GM12878 (cell line): ENCODE measurements at regions not wholly inside any gene's neighbourhood (a gene's known extent, or its start where the extent isn't known, plus 50 kb on each side); places are given as distances from the start of the nearest gene placed in this dataset.

Experiments
- ATAC-seq: fragments of 200-7000 bp; cut with Tn5 transposase; 3 replicates; pipeline ENCODE4 v1.9.1; 2020; ENCODE audit warnings: mild to moderate bottlenecking, moderate library complexity
- BruUV-seq: library from RNA; stranded (reverse); fragments of 400-500 nt; replicated peaks from 2 replicates; lab custom pipeline; 2021; lab: Mats Ljungman, UMichigan
- CTCF ChIA-PET: fragments of 300-600 bp; sonication (Branson Sonifier 250); formaldehyde crosslinking; extraction: SDS; loops from one replicate; lab custom pipeline; 2021; ENCODE audit warnings: inconsistent platforms; lab: Yijun Ruan, JAX
- POLR2A ChIA-PET: fragments of 350-600 bp; formaldehyde crosslinking; extraction: SDS; loops from one replicate; lab custom pipeline; 2021; ENCODE audit warnings: inconsistent platforms; lab: Charles Lee
- RAD21 ChIA-PET: fragments of 300-600 bp; sonication (Branson Sonifier 250); formaldehyde crosslinking; loops from one replicate; lab custom pipeline; 2023; ENCODE audit warnings: antibody characterized with exemption; ENCODE audit not compliant: unreplicated experiment; lab: Charles Lee
- SMC1A ChIA-PET: fragments of 300-600 bp; sonication (Branson Sonifier 250); formaldehyde crosslinking; loops from one replicate; lab custom pipeline; 2023; ENCODE audit not compliant: unreplicated experiment, uncharacterized antibody; lab: Charles Lee
- DNase-seq: peaks from one replicate; pipeline ENCODE4 v3.0.0-alpha.2; 2011; ENCODE audit warnings: low read depth, low spot score
- FAIRE-seq: peaks from 3 replicates; lab custom pipeline; 2011; peaks lifted over from hg19 to GRCh38; lab: Jason Lieb, UNC
- H2AFZ ChIP-seq: 2 replicates; pipeline ENCODE4 v1.6.0; 2011; ENCODE audit warnings: low read depth, low read length, control low read depth; ENCODE audit not compliant: control insufficient read depth
- H3K27ac ChIP-seq: 2 replicates; pipeline ENCODE4 v1.5.1; 2011; ENCODE audit warnings: control low read depth; ENCODE audit not compliant: control insufficient read depth, insufficient read depth
- H3K27me3 ChIP-seq, 2 experiments: replicated peaks in 1 of 2; 2 replicates each; pipeline versions ENCODE4 v1.6.0 to v1.6.1; 2011; ENCODE audit warnings: low read length in 1 of 2; ENCODE audit not compliant: control insufficient read depth in 2 of 2, insufficient read depth in 2 of 2
- H3K36me3 ChIP-seq, 2 experiments: 2 replicates each; pipeline ENCODE4 v1.5.1; 2011; ENCODE audit warnings: low read length in 1 of 2; ENCODE audit not compliant: control insufficient read depth in 2 of 2, insufficient read depth in 2 of 2
- H3K4me1 ChIP-seq: 2 replicates; pipeline ENCODE4 v1.6.1; 2011; ENCODE audit warnings: mild to moderate bottlenecking, low read length, moderate library complexity, mixed read lengths; ENCODE audit not compliant: control insufficient read depth, insufficient read depth
- H3K4me2 ChIP-seq: 2 replicates; pipeline ENCODE4 v1.6.0; 2011; ENCODE audit warnings: control low read depth; ENCODE audit not compliant: control insufficient read depth, insufficient read depth
- H3K4me3 ChIP-seq: fragments of 200-600 bp; sonication (generic); 2 replicates; pipeline ENCODE4 v1.5.1; 2016
- H3K79me2 ChIP-seq: 2 replicates; pipeline ENCODE4 v1.6.0; 2011; ENCODE audit warnings: low read length; ENCODE audit not compliant: control insufficient read depth, insufficient read depth
- H3K9ac ChIP-seq: 2 replicates; pipeline ENCODE4 v1.8.0; 2011; ENCODE audit warnings: low read length, control low read depth, mixed read lengths; ENCODE audit not compliant: control insufficient read depth, insufficient read depth
- H3K9me3 ChIP-seq: replicated peaks from 3 replicates; pipeline ENCODE4 v1.5.1; 2011; ENCODE audit warnings: mild to moderate bottlenecking, low read length; ENCODE audit not compliant: control insufficient read depth, insufficient read depth
- H4K20me1 ChIP-seq: 2 replicates; pipeline ENCODE4 v1.6.0; 2011; ENCODE audit not compliant: control insufficient read depth, insufficient read depth
- ESRRA ChIP-seq: IDR thresholded peaks from 2 replicates; pipeline ENCODE4 v1.6.1; 2012; ENCODE audit warnings: mild to moderate bottlenecking, low read length, improper control_type of control experiment
- FOXM1 ChIP-seq: IDR thresholded peaks from 2 replicates; pipeline ENCODE4 v1.6.1; 2012; ENCODE audit warnings: low read depth, mild to moderate bottlenecking, inconsistent platforms, low read length, moderate library complexity
- HDAC6 ChIP-seq: fragments of 200-600 bp; sonication (generic); IDR thresholded peaks from one replicate; pipeline ENCODE4 v1.8.0; 2017; ENCODE audit warnings: antibody characterized with exemption; ENCODE audit not compliant: unreplicated experiment
- SMARCA5 ChIP-seq: fragments of 450-650 bp; IDR thresholded peaks from 2 replicates; pipeline ENCODE4 v1.6.1; 2017; ENCODE audit warnings: mild to moderate bottlenecking
- WGBS: methylation state at CpG from one replicate; pipeline ENCODE4 v1.1.6; 2016; ENCODE audit warnings: low lambda C conversion rate; ENCODE audit not compliant: insufficient replicate concordance, insufficient coverage; ENCODE audit errors: missing lambda C conversion rate; 5-methylcytosine and 5-hydroxymethylcytosine counted together
- in situ Hi-C: fragments of 300-500 bp; cut with MboI; formaldehyde crosslinking; loops from 9 replicates; pipeline ENCODE4 v1.14.3; 2018; ENCODE audit warnings: mixed read lengths
- intact Hi-C: fragments of 100-400 bp; cut with micrococcal nuclease; formaldehyde crosslinking; loops from one replicate; pipeline ENCODE4 v1.14.2; 2022; ENCODE audit not compliant: unreplicated experiment
- TF ChIP-seq, protein P1 (sequence below): IDR thresholded peaks from 2 replicates; pipeline ENCODE4 v1.6.1; 2011; ENCODE audit warnings: mild to moderate bottlenecking, low read depth, low read length, moderate library complexity; ENCODE audit not compliant: insufficient replicate concordance
- TF ChIP-seq, protein P2 (sequence below): fragments of 450-650 bp; IDR thresholded peaks from 2 replicates; pipeline ENCODE4 v1.6.1; 2017; ENCODE audit warnings: borderline replicate concordance
- TF ChIP-seq, protein P3 (sequence below): fragments of 450-650 bp; IDR thresholded peaks from 2 replicates; pipeline ENCODE4 v1.6.1; 2017; ENCODE audit warnings: mild to moderate bottlenecking, moderate library complexity
- TF ChIP-seq, protein P4 (sequence below): IDR thresholded peaks from 2 replicates; pipeline ENCODE4 v1.6.1; 2012; ENCODE audit warnings: low read depth, low read length, improper control_type of control experiment

DNA sequence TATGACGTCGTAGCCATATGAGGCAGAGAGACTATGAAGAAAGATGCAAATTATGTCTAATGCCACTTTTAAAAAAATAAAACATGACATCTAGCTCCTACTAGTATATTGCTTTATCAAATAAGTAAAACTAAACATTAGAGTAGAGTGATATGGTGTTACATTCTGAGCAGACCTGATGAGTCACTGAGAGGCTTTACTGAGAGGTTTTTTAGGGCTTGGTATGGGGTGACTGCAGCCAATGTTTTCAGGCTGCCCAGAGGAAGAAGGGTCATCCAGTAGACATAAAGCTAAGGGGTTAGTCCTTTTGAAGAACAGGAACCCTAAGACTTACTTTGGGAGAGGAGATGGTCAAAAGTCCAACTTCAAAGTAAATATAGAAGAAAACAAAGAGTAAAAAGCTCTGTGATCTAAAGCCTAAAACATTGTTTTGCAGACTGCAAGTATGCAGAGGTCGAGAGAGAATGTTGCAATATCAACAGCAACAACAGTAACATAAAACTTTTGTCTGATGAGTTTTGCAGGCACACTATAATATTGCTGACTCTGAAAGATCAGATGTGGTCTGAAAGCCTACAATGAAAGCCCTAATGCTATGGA, 774.7 kb downstream of the TMTC2 start (continued):
- TF ChIP-seq, protein P1, sequence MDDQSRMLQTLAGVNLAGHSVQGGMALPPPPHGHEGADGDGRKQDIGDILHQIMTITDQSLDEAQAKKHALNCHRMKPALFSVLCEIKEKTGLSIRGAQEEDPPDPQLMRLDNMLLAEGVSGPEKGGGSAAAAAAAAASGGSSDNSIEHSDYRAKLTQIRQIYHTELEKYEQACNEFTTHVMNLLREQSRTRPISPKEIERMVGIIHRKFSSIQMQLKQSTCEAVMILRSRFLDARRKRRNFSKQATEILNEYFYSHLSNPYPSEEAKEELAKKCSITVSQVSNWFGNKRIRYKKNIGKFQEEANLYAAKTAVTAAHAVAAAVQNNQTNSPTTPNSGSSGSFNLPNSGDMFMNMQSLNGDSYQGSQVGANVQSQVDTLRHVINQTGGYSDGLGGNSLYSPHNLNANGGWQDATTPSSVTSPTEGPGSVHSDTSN: no peak

DNA sequence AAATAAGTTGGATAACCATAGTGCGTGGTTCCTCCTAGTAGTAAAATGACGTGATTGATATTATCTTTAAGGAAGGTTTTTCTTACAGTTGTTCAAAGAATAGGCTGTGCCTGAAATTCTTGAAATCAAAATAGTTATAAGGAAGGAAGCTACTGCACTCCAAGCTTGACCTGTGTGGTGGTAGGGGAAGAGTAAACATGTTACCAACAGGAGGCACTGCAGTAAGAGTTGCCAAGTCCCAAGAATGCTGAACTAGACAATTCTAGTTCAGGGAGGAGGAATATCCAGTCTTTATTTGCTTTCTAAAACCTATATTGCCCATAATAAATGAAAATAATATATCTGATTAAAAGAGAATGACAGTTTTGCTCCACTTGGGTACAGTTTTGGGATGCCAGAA, 764.5 kb downstream of the TMTC2 start:
- in situ Hi-C loops (no loop called here), intact Hi-C loops (no loop called here)
- 13% methylated on average over 2 of the region's 2 CpGs for WGBS
- SMC1A ChIA-PET: no interaction called here
- RAD21 ChIA-PET: interaction anchor here (0.5 kb wide), 1 partner anchor 74 kb away, joined by 3 read pairs; no protein-coding TSS in a partner anchor
- Histone ChIP-seq H3K27ac (no peak overlapping the region), H4K20me1 (no peaks in the 10 kb centered on the region), H3K27me3 (no peaks in the 10 kb centered on the region), H3K9ac (no peak overlapping the region), H3K36me3 (no peaks in the 10 kb centered on the region), H3K9me3 (no peaks in the 10 kb centered on the region), H3K4me2 (no peak overlapping the region), H2AFZ (no peak overlapping the region), H3K4me3 (no peak overlapping the region), H3K4me1 (no peaks in the 10 kb centered on the region), H3K79me2 (no peaks in the 10 kb centered on the region)
- DNase-seq: no peak
- no peak for ATAC-seq
- FAIRE-seq: no peak
- POLR2A ChIA-PET: no interaction called here
- CTCF ChIA-PET: no interaction called here
- TF ChIP-seq, protein P2, sequence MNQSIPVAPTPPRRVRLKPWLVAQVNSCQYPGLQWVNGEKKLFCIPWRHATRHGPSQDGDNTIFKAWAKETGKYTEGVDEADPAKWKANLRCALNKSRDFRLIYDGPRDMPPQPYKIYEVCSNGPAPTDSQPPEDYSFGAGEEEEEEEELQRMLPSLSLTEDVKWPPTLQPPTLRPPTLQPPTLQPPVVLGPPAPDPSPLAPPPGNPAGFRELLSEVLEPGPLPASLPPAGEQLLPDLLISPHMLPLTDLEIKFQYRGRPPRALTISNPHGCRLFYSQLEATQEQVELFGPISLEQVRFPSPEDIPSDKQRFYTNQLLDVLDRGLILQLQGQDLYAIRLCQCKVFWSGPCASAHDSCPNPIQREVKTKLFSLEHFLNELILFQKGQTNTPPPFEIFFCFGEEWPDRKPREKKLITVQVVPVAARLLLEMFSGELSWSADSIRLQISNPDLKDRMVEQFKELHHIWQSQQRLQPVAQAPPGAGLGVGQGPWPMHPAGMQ: no peak
- TF ChIP-seq, protein P3, sequence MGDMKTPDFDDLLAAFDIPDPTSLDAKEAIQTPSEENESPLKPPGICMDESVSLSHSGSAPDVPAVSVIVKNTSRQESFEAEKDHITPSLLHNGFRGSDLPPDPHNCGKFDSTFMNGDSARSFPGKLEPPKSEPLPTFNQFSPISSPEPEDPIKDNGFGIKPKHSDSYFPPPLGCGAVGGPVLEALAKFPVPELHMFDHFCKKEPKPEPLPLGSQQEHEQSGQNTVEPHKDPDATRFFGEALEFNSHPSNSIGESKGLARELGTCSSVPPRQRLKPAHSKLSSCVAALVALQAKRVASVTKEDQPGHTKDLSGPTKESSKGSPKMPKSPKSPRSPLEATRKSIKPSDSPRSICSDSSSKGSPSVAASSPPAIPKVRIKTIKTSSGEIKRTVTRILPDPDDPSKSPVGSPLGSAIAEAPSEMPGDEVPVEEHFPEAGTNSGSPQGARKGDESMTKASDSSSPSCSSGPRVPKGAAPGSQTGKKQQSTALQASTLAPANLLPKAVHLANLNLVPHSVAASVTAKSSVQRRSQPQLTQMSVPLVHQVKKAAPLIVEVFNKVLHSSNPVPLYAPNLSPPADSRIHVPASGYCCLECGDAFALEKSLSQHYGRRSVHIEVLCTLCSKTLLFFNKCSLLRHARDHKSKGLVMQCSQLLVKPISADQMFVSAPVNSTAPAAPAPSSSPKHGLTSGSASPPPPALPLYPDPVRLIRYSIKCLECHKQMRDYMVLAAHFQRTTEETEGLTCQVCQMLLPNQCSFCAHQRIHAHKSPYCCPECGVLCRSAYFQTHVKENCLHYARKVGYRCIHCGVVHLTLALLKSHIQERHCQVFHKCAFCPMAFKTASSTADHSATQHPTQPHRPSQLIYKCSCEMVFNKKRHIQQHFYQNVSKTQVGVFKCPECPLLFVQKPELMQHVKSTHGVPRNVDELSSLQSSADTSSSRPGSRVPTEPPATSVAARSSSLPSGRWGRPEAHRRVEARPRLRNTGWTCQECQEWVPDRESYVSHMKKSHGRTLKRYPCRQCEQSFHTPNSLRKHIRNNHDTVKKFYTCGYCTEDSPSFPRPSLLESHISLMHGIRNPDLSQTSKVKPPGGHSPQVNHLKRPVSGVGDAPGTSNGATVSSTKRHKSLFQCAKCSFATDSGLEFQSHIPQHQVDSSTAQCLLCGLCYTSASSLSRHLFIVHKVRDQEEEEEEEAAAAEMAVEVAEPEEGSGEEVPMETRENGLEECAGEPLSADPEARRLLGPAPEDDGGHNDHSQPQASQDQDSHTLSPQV: no peak
- TF ChIP-seq ESRRA (no peak), HDAC6 (no peak), SMARCA5 (no peak), FOXM1 (no peak)
- TF ChIP-seq, protein P4, sequence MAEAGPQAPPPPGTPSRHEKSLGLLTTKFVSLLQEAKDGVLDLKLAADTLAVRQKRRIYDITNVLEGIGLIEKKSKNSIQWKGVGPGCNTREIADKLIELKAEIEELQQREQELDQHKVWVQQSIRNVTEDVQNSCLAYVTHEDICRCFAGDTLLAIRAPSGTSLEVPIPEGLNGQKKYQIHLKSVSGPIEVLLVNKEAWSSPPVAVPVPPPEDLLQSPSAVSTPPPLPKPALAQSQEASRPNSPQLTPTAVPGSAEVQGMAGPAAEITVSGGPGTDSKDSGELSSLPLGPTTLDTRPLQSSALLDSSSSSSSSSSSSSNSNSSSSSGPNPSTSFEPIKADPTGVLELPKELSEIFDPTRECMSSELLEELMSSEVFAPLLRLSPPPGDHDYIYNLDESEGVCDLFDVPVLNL: no peak
- BruUV-seq: no TSS peak
